GM19395 (cell line): ENCODE measurements at regions not wholly inside any gene's neighbourhood (a gene's known extent, or its start where the extent isn't known, plus 50 kb on each side); places are given as distances from the start of the nearest gene placed in this dataset.

Experiments used
- ATAC-seq: cut with Tn5 transposase; IDR thresholded peaks from one replicate; pipeline ENCODE4 v1.9.1; 2021; ENCODE audit warnings: mild to moderate bottlenecking, moderate library complexity; ENCODE audit not compliant: unreplicated experiment

GRCh38 chr12:25818596-25819390 lies 139.7 kb upstream of the RASSF8 start:
- no peak for ATAC-seq

- ATAC-seq: no peak
Observed at GRCh38 chr12:25819691-25820090, 138.8 kb upstream of the RASSF8 start.

- no peak for ATAC-seq
Observed at GRCh38 chr12:25822281-25822680, 136.2 kb upstream of the RASSF8 start.

GRCh38 chr12:25824734-25825133 lies 133.7 kb upstream of the RASSF8 start:
- no peak for ATAC-seq

GRCh38 chr12:25825446-25825845 lies 133.0 kb upstream of the RASSF8 start:
- ATAC-seq: no peak

- ATAC-seq: no peak
Observed at GRCh38 chr12:25827141-25827540, 131.3 kb upstream of the RASSF8 start.

GRCh38 chr12:25827747-25828146 lies 130.7 kb upstream of the RASSF8 start:
- no peak for ATAC-seq

- no peak for ATAC-seq
Observed at GRCh38 chr12:25828188-25828587, 130.3 kb upstream of the RASSF8 start.

GRCh38 chr12:25829192-25829591 lies 129.3 kb upstream of the RASSF8 start:
- no peak for ATAC-seq

- ATAC-seq: no peak
Observed at GRCh38 chr12:25830456-25830855, 128.0 kb upstream of the RASSF8 start.

GRCh38 chr12:25833657-25834056 lies 124.8 kb upstream of the RASSF8 start:
- ATAC-seq: no peak

- ATAC-seq: no peak
Observed at GRCh38 chr12:25835385-25835784, 123.1 kb upstream of the RASSF8 start.

- no peak for ATAC-seq
Observed at GRCh38 chr12:25838007-25838406, 120.5 kb upstream of the RASSF8 start.

- ATAC-seq: no peak
Observed at GRCh38 chr12:25839470-25839869, 119.0 kb upstream of the RASSF8 start.

GRCh38 chr12:25840678-25841465 lies 117.6 kb upstream of the RASSF8 start:
- ATAC-seq: no peak

- no peak for ATAC-seq
Observed at GRCh38 chr12:25842254-25842653, 116.2 kb upstream of the RASSF8 start.

GRCh38 chr12:25843976-25844375 lies 114.5 kb upstream of the RASSF8 start:
- ATAC-seq: no peak

GRCh38 chr12:25845415-25845814 lies 113.1 kb upstream of the RASSF8 start:
- no peak for ATAC-seq

GRCh38 chr12:25852792-25853191 lies 105.7 kb upstream of the RASSF8 start:
- no peak for ATAC-seq

GRCh38 chr12:25853316-25854095 lies 105.0 kb upstream of the RASSF8 start:
- ATAC-seq: no peak

- no peak for ATAC-seq
Observed at GRCh38 chr12:25854991-25855390, 103.5 kb upstream of the RASSF8 start.
